ENCODE measurements at regions not wholly inside any gene's neighbourhood (a gene's known extent, or its start where the extent isn't known, plus 50 kb on each side); places are given as distances from the start of the nearest gene placed in this dataset.

DNA sequence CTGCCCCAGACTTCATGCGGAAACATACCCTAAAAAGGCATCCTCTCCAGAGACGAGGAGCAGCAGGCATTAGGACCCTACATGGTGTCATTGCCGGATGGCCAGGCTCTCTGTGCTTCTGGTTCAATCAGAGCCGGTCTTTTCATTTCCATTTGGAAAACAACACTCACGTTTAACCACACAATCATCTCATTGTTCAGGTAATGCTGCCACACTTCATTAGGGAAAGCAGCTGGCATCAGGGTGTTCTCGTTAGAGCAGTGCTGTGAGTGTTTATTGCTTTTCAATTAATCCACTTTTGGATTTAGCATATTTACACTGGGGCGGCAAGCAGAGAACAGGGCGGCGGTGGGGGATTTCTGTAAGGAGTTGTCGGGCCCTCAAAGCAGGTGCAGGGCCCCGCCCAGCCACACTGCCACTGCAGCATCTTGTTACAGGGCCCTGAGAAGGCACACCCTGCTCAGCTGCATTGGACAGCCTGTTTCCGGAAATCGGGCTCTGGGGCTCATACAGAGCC lies 338.6 kb downstream of the SHANK2 start:
- no peaks in the 10 kb centered on the region for H3K36me3 ChIP-seq
- H3K9me3 ChIP-seq, result no peaks in the 10 kb centered on the region
- TF ChIP-seq, protein P1, sequence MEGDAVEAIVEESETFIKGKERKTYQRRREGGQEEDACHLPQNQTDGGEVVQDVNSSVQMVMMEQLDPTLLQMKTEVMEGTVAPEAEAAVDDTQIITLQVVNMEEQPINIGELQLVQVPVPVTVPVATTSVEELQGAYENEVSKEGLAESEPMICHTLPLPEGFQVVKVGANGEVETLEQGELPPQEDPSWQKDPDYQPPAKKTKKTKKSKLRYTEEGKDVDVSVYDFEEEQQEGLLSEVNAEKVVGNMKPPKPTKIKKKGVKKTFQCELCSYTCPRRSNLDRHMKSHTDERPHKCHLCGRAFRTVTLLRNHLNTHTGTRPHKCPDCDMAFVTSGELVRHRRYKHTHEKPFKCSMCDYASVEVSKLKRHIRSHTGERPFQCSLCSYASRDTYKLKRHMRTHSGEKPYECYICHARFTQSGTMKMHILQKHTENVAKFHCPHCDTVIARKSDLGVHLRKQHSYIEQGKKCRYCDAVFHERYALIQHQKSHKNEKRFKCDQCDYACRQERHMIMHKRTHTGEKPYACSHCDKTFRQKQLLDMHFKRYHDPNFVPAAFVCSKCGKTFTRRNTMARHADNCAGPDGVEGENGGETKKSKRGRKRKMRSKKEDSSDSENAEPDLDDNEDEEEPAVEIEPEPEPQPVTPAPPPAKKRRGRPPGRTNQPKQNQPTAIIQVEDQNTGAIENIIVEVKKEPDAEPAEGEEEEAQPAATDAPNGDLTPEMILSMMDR (IDR thresholded peaks at IDR 0.05), result no peak
- no peak for TF ChIP-seq POLR2A (IDR thresholded peaks at IDR 0.05)
- intact Hi-C loops (cut with DNase I), result no loop called here
- H3K4me3 ChIP-seq, result no peak overlapping the region
- no peak for DNase-seq
- WGBS (ENCODE audit: insufficient coverage, low coverage, low lambda C conversion rate, missing lambda C conversion rate), result 67% methylated on average over 10 of the region's 13 CpGs
- H3K27me3 ChIP-seq, result no peaks in the 10 kb centered on the region
- H3K27ac ChIP-seq, result no peak overlapping the region
- peaks cover 0 to 6% (median 1%) of the 10 kb centered on the region in 4 donors for H3K4me1 ChIP-seq
- no peak for ATAC-seq

DNA sequence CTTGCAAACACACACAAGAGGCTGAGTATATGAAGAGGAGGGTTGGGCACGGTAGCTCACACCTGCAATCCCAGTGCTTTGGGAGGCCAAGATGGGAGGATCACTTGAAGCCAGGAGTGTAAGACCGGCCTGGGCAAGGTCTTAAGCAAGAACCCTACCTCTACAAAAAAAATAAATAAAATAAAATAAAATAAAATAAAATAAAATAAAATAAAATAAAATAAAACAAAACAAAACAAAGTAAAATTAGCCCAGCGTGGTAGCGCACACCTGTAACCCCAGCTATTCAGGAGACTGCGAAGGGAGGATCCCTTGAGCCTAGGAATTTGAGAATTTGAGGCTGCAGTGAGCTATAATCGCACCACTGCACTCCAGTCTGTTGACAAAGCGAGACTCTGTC lies 337.9 kb downstream of the SHANK2 start:
- intact Hi-C loops (cut with DNase I), result no loop called here
- Histone ChIP-seq H3K4me1 (peaks cover 0 to 6% (median 2%) of the 10 kb centered on the region in 4 donors), H3K27me3 (no peaks in the 10 kb centered on the region), H3K9me3 (no peaks in the 10 kb centered on the region), H3K4me3 (no peak overlapping the region), H3K27ac (no peak overlapping the region), H3K36me3 (no peaks in the 10 kb centered on the region)
- TF ChIP-seq POLR2A (IDR thresholded peaks at IDR 0.05), result no peak
- TF ChIP-seq, protein P1 (IDR thresholded peaks at IDR 0.05), result no peak
- ATAC-seq, result no peak
- DNase-seq, result no peak
- WGBS (ENCODE audit: insufficient coverage, low coverage, low lambda C conversion rate, missing lambda C conversion rate), result 99% methylated on average over 6 of the region's 7 CpGs

GRCh38 chr11:70915158-70915985 lies 337.0 kb downstream of the SHANK2 start:
- intact Hi-C loops (cut with DNase I), result no loop called here
- DNase-seq (peak in 1 of 3 donors; percentile 40), ATAC-seq (no peak)
- H3K4me3 ChIP-seq, result no peak overlapping the region
- no peaks in the 10 kb centered on the region for H3K9me3 ChIP-seq
- H3K27ac ChIP-seq, result no peak overlapping the region
- no peaks in the 10 kb centered on the region for H3K36me3 ChIP-seq
- WGBS (ENCODE audit: insufficient coverage, low coverage, low lambda C conversion rate, missing lambda C conversion rate), result 81% methylated on average over 10 of the region's 17 CpGs
- no peaks in the 10 kb centered on the region for H3K27me3 ChIP-seq
- H3K4me1 ChIP-seq, result peaks cover 0 to 6% (median 2%) of the 10 kb centered on the region in 4 donors
- no peak for TF ChIP-seq POLR2A (IDR thresholded peaks at IDR 0.05)
- TF ChIP-seq, protein P1 (IDR thresholded peaks at IDR 0.05), result no peak

DNA sequence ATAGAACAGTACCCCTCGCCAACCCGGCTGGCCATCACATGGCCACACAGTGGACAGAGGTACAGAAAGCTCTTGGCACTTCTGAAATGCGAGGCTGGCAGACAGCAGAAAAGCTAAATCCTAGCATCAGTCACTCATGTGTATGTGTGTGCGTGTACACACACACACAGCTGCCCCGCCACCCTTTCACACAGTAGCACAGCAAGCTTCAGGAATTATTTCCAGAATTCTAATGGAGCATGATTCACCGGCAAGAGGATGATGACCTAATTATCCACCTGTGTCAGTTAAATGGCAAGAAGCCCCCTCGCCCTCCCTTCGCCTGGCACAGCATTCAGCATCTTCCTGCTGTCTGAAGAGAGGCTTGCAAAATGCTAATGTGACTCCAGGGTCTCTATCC lies 336.0 kb downstream of the SHANK2 start:
- Histone ChIP-seq H3K9me3 (peaks cover 0 to 2% (median 0%) of the 10 kb centered on the region in 4 donors), H3K36me3 (no peaks in the 10 kb centered on the region), H3K27ac (no peak overlapping the region), H3K4me1 (peaks cover 0 to 6% (median 2%) of the 10 kb centered on the region in 4 donors), H3K4me3 (no peak overlapping the region), H3K27me3 (no peaks in the 10 kb centered on the region)
- DNase-seq, result peak in 1 of 3 donors; percentile 15
- ATAC-seq, result no peak
- WGBS (ENCODE audit: insufficient coverage, low coverage, low lambda C conversion rate, missing lambda C conversion rate), result no CpG with 5 or more reads among the region's 8 CpGs
- TF ChIP-seq, protein P1 (IDR thresholded peaks at IDR 0.05), result no peak
- TF ChIP-seq POLR2A (IDR thresholded peaks at IDR 0.05), result no peak
- intact Hi-C loops (cut with DNase I), result no loop called here
